HUES64 (cell line): ENCODE measurements at regions not wholly inside any gene's neighbourhood (a gene's known extent, or its start where the extent isn't known, plus 50 kb on each side); places are given as distances from the start of the nearest gene placed in this dataset.

ENCODE experiments used
- H3K27ac ChIP-seq: 2 replicates; pipeline ENCODE4 v1.7.0; 2013; ENCODE audit warnings: low read depth, low read length, inconsistent platforms
- H3K27me3 ChIP-seq: 2 replicates; pipeline ENCODE4 v1.6.1; 2013; ENCODE audit warnings: mild to moderate bottlenecking, low read length; ENCODE audit not compliant: insufficient read depth
- H3K36me3 ChIP-seq: 2 replicates; pipeline ENCODE4 v1.6.1; 2013; ENCODE audit warnings: mild to moderate bottlenecking, low read length; ENCODE audit not compliant: insufficient read depth
- H3K4me1 ChIP-seq: 2 replicates; pipeline ENCODE4 v1.6.1; 2013; ENCODE audit warnings: mild to moderate bottlenecking, low read length, moderate library complexity; ENCODE audit not compliant: insufficient read depth
- H3K4me3 ChIP-seq: 2 replicates; pipeline ENCODE4 v1.5.1; 2013; ENCODE audit warnings: mild to moderate bottlenecking, low read length, moderate library complexity
- H3K9ac ChIP-seq: 2 replicates; pipeline ENCODE4 v1.6.1; 2013; ENCODE audit warnings: mild to moderate bottlenecking, low read depth, low read length
- H3K9me3 ChIP-seq: 2 replicates; pipeline ENCODE4 v1.6.1; 2013; ENCODE audit warnings: low read depth, low read length; ENCODE audit not compliant: insufficient read depth
- WGBS: fragments of 150-250, 120-280 bp; methylation state at CpG from one replicate; pipeline ENCODE4 v1.1.7; 2013; ENCODE audit warnings: missing lambda C conversion rate; 5-methylcytosine and 5-hydroxymethylcytosine counted together

- no peak overlapping the region for H3K4me3 ChIP-seq
- H3K9ac ChIP-seq: no peak overlapping the region
- no peaks in the 10 kb centered on the region for H3K36me3 ChIP-seq
- no peaks in the 10 kb centered on the region for H3K27me3 ChIP-seq
- no peaks in the 10 kb centered on the region for H3K9me3 ChIP-seq
- H3K4me1 ChIP-seq: no peaks in the 10 kb centered on the region
- WGBS: 86% methylated on average over 4 of the region's 4 CpGs
- no peak overlapping the region for H3K27ac ChIP-seq
Measured at GRCh38 chr3:43950775-43951174, 260.0 kb downstream of the ABHD5 start.

GRCh38 chr3:43951813-43952212, 261.1 kb downstream of the ABHD5 start:
- Histone ChIP-seq H3K27ac (no peak overlapping the region), H3K9me3 (no peaks in the 10 kb centered on the region), H3K36me3 (no peaks in the 10 kb centered on the region), H3K9ac (no peak overlapping the region), H3K4me3 (no peak overlapping the region), H3K27me3 (no peaks in the 10 kb centered on the region), H3K4me1 (peaks cover 8% of the 10 kb centered on the region; the same call in 1 of the 2 replicates)
- WGBS: 89% methylated on average over 4 of the region's 4 CpGs

DNA sequence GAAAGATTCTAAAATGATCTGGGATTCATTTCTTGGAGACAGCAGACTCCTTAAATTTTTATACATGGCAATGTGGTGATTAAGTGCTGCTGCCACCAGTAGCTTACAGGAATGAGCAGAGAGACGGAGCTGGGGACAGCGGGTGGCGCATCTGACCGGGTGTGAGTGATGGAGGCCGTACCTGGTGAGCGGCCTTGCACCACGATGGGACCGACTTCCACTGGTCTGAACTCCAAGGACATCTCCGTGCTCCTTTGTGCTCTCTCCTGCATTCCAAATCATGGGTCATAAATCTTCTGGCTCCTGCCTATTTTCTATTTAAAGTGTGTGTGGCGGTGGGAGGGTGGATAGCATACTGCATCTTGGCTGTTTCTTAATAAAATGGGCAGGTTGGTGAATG, 262.6 kb downstream of the ABHD5 start:
- Histone ChIP-seq H3K4me3 (no peak overlapping the region), H3K27me3 (no peaks in the 10 kb centered on the region), H3K27ac (no peak overlapping the region), H3K9me3 (no peaks in the 10 kb centered on the region), H3K36me3 (no peaks in the 10 kb centered on the region), H3K9ac (no peak overlapping the region), H3K4me1 (peaks cover 14% of the 10 kb centered on the region; the same call in 1 of the 2 replicates)
- 96% methylated on average over 10 of the region's 10 CpGs for WGBS

GRCh38 chr3:43953814-43954692, 263.3 kb downstream of the ABHD5 start:
- Histone ChIP-seq H3K9me3 (no peaks in the 10 kb centered on the region), H3K27ac (no peak overlapping the region), H3K4me3 (no peak overlapping the region), H3K4me1 (peaks cover 16% of the 10 kb centered on the region; the same call in 1 of the 2 replicates), H3K27me3 (no peaks in the 10 kb centered on the region), H3K9ac (no peak overlapping the region), H3K36me3 (no peaks in the 10 kb centered on the region)
- WGBS: 94% methylated on average over 6 of the region's 7 CpGs

- no peaks in the 10 kb centered on the region for H3K27me3 ChIP-seq
- H3K36me3 ChIP-seq: no peaks in the 10 kb centered on the region
- 88% methylated on average over 5 of the region's 5 CpGs for WGBS
- peaks cover 26% of the 10 kb centered on the region for H3K4me1 ChIP-seq
- no peak overlapping the region for H3K4me3 ChIP-seq
- H3K9me3 ChIP-seq: no peaks in the 10 kb centered on the region
- H3K9ac ChIP-seq: no peak overlapping the region
- H3K27ac ChIP-seq: no peak overlapping the region
Measured at GRCh38 chr3:43956945-43957344, 266.2 kb downstream of the ABHD5 start.

- peaks cover 26% of the 10 kb centered on the region for H3K4me1 ChIP-seq
- H3K36me3 ChIP-seq: no peaks in the 10 kb centered on the region
- H3K9ac ChIP-seq: no peak overlapping the region
- H3K4me3 ChIP-seq: no peak overlapping the region
- 92% methylated on average over 1 of the region's 2 CpGs for WGBS
- H3K27me3 ChIP-seq: no peaks in the 10 kb centered on the region
- H3K9me3 ChIP-seq: no peaks in the 10 kb centered on the region
- H3K27ac ChIP-seq: no peak overlapping the region
Measured at GRCh38 chr3:43957553-43957952, 266.8 kb downstream of the ABHD5 start.

GRCh38 chr3:43958005-43958770, 267.4 kb downstream of the ABHD5 start:
- Histone ChIP-seq H3K4me3 (no peak overlapping the region), H3K4me1 (peaks cover 26% of the 10 kb centered on the region), H3K36me3 (no peaks in the 10 kb centered on the region), H3K27ac (no peak overlapping the region), H3K9me3 (no peaks in the 10 kb centered on the region), H3K27me3 (no peaks in the 10 kb centered on the region), H3K9ac (no peak overlapping the region)
- WGBS: 95% methylated on average over 16 of the region's 16 CpGs

DNA sequence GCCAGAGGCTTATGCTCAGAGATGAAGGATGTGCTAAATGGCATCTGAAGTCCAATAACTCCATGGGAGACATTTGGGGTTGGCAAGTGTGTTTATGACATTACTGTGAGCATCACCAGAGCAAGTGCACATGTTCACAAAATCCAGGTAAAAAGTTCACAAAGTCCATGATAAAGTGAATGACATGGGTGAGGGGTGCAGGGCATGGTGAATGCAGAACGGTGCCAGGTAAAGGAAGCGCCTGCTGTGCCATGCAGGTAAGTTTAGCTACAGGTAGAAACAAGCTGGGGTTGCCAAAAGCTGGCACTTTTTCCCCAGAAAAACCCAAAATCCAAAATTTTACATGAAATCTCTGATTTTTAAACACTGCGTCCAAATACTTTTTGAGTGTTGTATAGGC, 268.2 kb downstream of the ABHD5 start:
- 94% methylated on average over 3 of the region's 3 CpGs for WGBS
- Histone ChIP-seq H3K9me3 (no peaks in the 10 kb centered on the region), H3K27ac (no peak overlapping the region), H3K36me3 (no peaks in the 10 kb centered on the region), H3K4me1 (peaks cover 26% of the 10 kb centered on the region), H3K27me3 (no peaks in the 10 kb centered on the region), H3K4me3 (no peak overlapping the region), H3K9ac (no peak overlapping the region)

- no peaks in the 10 kb centered on the region for H3K36me3 ChIP-seq
- H3K27ac ChIP-seq: no peak overlapping the region
- peaks cover 26% of the 10 kb centered on the region for H3K4me1 ChIP-seq
- no peaks in the 10 kb centered on the region for H3K9me3 ChIP-seq
- H3K9ac ChIP-seq: no peak overlapping the region
- WGBS: 72% methylated on average over 10 of the region's 10 CpGs
- H3K27me3 ChIP-seq: no peaks in the 10 kb centered on the region
- no peak overlapping the region for H3K4me3 ChIP-seq
Measured at GRCh38 chr3:43959498-43960447, 269.0 kb downstream of the ABHD5 start.

GRCh38 chr3:43960448-43960840, 269.7 kb downstream of the ABHD5 start:
- WGBS: 84% methylated on average over 2 of the region's 3 CpGs
- no peak overlapping the region for H3K9ac ChIP-seq
- H3K27me3 ChIP-seq: no peaks in the 10 kb centered on the region

More at GRCh38 chr3:43960448-43960840, 269.7 kb downstream of the ABHD5 start:
- H3K4me3 ChIP-seq: no peak overlapping the region
- no peaks in the 10 kb centered on the region for H3K36me3 ChIP-seq
- H3K9me3 ChIP-seq: no peaks in the 10 kb centered on the region
- peaks cover 26% of the 10 kb centered on the region for H3K4me1 ChIP-seq
- H3K27ac ChIP-seq: no peak overlapping the region
